Dendritic cell treated with granulocyte-macrophage colony-stimulating factor and Interleukin-4, amounts not matched to agents 40 ng/mL and 50 ng/mL, for 4 days (primary cell): ENCODE measurements at regions not wholly inside any gene's neighbourhood (a gene's known extent, or its start where the extent isn't known, plus 50 kb on each side); places are given as distances from the start of the nearest gene placed in this dataset.

Experiments used
- H3K27ac Mint-ChIP-seq: one replicate; pipeline ENCODE4 v1.8.0; 2022; ENCODE audit warnings: mild to moderate bottlenecking, mixed read lengths
- H3K27me3 Mint-ChIP-seq: one replicate; pipeline ENCODE4 v1.8.0; 2022; ENCODE audit warnings: mild to moderate bottlenecking, mixed read lengths
- H3K36me3 Mint-ChIP-seq: one replicate; pipeline ENCODE4 v1.8.0; 2022; ENCODE audit warnings: low read depth, mixed read lengths
- H3K4me1 Mint-ChIP-seq: one replicate; pipeline ENCODE4 v1.8.0; 2022; ENCODE audit warnings: low read depth, mixed read lengths
- H3K4me3 Mint-ChIP-seq: one replicate; pipeline ENCODE4 v1.8.0; 2022; ENCODE audit warnings: mild to moderate bottlenecking, moderate library complexity, mixed read lengths
- H3K9me3 Mint-ChIP-seq: one replicate; pipeline ENCODE4 v1.8.0; 2022; ENCODE audit warnings: mixed read lengths
- intact Hi-C: fragments of 100-400 bp; cut with micrococcal nuclease; formaldehyde crosslinking; loops from one replicate; pipeline ENCODE4 v1.15.0; 2022

DNA sequence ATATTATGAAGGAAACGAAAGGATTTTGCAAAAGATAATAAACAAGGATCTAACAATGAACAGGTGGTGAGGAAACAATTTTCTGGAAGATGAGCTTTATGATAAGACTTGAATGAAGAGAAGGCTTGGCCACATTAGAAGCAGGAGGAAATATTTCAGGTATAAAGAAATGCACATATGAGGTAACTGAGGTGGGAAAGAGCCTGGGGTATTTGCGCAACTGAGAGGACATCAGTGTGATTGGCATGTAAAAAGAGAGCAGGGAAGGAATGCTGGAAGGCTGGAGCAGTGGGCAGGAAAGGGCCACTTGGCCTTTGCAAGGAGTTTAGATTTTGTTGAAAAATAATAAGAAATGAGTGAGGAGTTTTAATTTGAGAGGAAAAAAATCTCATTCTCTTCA is 414.4 kb upstream of the TMCO5A start:
- Mint-ChIP-seq H3K36me3 (no peaks in the 10 kb centered on the region), H3K27ac (no peak overlapping the region), H3K27me3 (no peaks in the 10 kb centered on the region), H3K4me3 (no peak overlapping the region), H3K4me1 (no peaks in the 10 kb centered on the region), H3K9me3 (peaks cover 53% of the 10 kb centered on the region)
- intact Hi-C loops, result no loop called here

DNA sequence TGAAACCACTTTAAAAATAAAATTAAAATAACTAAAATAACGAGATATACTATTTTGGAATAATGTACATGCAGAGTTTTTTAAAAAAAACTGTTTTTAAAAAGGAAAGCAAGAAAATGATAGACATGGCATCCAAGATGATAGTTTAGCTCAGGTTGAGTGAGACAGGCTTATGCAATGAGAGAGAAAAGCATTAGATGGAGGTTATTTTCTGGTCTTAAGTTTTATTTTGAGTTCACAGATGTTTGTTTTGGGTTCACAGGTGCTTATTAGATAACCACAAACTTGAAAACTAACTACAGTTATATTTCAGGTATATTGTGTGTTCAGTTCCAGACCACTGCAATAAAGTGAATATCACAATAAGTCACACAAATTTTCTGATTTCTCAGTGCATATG is 413.6 kb upstream of the TMCO5A start:
- Mint-ChIP-seq H3K4me3 (no peak overlapping the region), H3K4me1 (no peaks in the 10 kb centered on the region), H3K9me3 (peaks cover 58% of the 10 kb centered on the region), H3K27ac (no peak overlapping the region), H3K27me3 (no peaks in the 10 kb centered on the region), H3K36me3 (no peaks in the 10 kb centered on the region)
- intact Hi-C loops, result no loop called here

DNA sequence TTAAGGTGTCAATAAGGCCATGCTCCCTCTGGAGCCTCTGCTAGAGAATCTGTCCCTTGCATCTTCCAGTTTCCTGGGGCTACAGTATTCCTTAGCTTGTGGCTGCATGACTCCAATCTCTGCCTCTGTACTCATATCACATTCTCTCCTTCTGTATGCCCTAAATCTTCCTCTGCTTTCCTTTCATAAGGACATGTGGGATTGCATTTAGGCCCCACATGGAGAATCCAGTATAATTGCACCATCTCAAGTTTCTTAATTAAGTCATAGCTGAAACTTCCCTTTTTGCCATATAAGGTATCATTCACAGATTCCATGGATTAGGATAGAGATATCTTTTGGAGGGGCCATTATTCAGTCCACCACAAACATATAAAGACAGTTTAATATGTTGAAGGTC is 409.8 kb upstream of the TMCO5A start:
- H3K9me3 Mint-ChIP-seq, result peaks cover 46% of the 10 kb centered on the region
- H3K4me3 Mint-ChIP-seq, result no peak overlapping the region
- H3K27ac Mint-ChIP-seq, result no peak overlapping the region
- H3K36me3 Mint-ChIP-seq, result no peaks in the 10 kb centered on the region
- H3K4me1 Mint-ChIP-seq, result no peaks in the 10 kb centered on the region
- intact Hi-C loops, result no loop called here
- H3K27me3 Mint-ChIP-seq, result no peaks in the 10 kb centered on the region

DNA sequence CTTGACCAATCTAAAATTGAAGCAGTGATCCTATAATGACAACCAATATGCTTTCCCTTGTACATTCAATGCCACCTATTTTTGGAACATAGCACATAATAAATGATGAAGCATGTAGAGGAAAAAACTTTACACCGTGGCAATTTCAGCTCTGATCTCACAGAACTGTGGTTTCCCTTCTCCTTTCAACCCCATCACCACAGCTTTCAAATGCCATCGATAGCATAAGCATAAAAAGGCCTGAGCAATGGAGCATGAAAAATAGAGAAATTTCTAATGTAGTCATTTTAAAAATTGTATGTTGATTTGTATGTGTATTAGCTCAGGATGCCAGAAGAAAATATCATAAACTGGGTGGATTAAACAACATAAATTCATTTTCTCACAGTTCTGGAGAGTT is 406.0 kb upstream of the TMCO5A start:
- Mint-ChIP-seq H3K4me1 (no peaks in the 10 kb centered on the region), H3K9me3 (peaks cover 53% of the 10 kb centered on the region), H3K27ac (no peak overlapping the region), H3K36me3 (no peaks in the 10 kb centered on the region), H3K4me3 (no peak overlapping the region), H3K27me3 (no peaks in the 10 kb centered on the region)
- intact Hi-C loops, result no loop called here

DNA sequence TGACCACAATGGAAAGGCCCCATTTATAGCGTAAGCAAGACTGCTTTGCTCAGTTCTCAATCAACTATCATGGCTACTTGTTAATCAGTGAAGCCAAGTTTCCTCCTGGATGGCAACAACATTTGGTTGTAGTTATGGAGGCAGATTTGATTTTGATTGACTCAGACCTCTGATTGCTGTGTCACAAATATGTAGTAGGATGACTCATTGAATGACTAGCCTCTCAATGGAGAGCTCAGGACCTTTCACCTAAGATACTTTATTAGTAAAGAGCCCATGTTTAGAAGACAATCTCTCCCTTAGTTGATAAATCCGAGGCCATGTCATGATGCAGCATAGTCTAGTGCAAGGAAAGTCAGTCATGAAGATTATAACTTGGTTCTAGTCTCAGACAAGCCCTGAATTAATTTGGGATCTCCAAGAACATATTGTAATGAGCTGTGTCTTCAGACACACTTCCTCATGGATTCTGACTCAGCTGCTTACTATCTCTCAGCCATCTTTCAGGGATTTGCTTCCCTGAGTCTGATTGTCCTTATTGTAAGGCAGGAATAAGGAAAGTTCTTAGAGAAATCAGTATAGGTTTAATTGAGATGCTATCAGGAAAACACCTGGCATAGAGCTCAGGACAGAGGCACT is 397.4 kb upstream of the TMCO5A start:
- Mint-ChIP-seq H3K27me3 (no peaks in the 10 kb centered on the region), H3K4me3 (no peak overlapping the region), H3K36me3 (no peaks in the 10 kb centered on the region), H3K27ac (no peak overlapping the region), H3K9me3 (peaks cover 29% of the 10 kb centered on the region), H3K4me1 (no peaks in the 10 kb centered on the region)
- intact Hi-C loops, result no loop called here

DNA sequence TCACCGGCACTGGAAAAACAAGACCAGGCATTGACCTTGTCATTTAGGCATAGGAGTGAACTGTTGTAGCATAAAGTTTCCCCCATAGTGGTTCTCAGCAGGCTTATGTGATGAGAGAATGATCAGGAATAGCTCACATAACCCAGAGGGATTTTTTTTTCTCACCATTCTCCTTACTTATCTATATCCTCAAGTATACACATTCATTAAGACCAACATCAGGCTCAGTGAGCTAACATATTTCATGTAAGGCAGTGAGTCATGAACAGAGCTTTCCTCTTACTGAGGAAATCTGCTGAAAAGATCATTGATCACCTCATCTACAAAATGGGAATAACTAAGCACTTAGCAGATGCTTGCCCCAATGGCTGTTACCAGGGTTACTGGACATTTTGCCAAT is 396.6 kb upstream of the TMCO5A start:
- Mint-ChIP-seq H3K27me3 (no peaks in the 10 kb centered on the region), H3K4me3 (no peak overlapping the region), H3K9me3 (peaks cover 29% of the 10 kb centered on the region), H3K36me3 (no peaks in the 10 kb centered on the region), H3K27ac (no peak overlapping the region), H3K4me1 (no peaks in the 10 kb centered on the region)
- intact Hi-C loops, result no loop called here

DNA sequence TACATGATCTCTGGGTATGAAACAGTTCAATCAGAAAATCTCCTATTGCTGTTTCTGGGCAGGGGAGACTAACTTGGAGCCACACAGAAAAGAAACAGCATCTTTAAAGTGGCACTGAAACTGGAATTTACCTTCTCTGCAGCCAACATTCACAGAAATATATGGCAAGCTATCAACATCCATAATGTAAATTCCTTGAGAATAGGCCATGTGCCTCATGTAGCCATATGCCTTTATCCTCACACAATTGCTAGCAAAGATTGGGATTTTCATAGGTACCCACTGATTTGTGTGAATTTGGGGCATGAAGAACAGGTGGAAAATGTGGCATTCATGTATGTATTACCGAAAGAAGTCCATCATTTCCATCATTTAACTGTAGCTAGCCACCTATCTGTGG is 386.3 kb upstream of the TMCO5A start:
- Mint-ChIP-seq H3K4me3 (no peak overlapping the region), H3K36me3 (no peaks in the 10 kb centered on the region), H3K9me3 (peaks cover 17% of the 10 kb centered on the region), H3K4me1 (no peaks in the 10 kb centered on the region), H3K27ac (no peak overlapping the region), H3K27me3 (no peaks in the 10 kb centered on the region)
- intact Hi-C loops, result no loop called here

DNA sequence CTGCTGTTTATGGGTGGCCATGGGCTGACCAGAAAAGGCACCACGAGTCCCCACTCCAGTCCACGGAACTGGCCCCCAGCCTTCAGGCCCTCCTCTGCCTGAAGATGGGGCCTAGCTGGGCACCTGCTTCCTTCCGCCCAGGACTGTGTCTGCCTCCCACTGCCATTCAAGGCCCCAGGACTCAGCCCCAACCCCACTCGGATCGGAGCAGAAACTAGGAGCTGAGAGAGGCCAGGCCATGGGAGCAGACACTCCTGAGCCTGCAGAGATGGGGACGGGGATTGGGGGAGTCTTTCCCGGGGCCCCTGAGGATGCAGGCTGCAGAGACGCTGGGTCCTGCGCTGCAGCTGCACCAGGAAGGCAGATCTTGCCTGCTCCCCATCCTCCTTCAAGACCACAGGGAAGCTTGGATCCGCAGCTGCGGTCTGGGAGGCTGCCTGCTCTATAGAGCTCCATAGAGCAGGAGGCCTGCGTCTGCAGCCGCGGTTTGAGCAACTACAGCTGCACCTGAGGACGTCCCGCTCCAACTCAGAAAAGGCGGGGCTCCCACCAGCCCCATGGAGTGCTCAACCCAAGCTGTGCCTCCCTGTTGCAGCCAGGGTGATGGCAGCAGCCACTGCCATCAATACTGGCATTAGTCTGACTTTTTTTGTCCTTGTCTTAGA is 383.9 kb upstream of the TMCO5A start:
- peaks cover 33% of the 10 kb centered on the region for H3K9me3 Mint-ChIP-seq
- intact Hi-C loops, result no loop called here
- H3K36me3 Mint-ChIP-seq, result no peaks in the 10 kb centered on the region
- no peaks in the 10 kb centered on the region for H3K4me1 Mint-ChIP-seq
- H3K4me3 Mint-ChIP-seq, result no peak overlapping the region
- H3K27me3 Mint-ChIP-seq, result no peaks in the 10 kb centered on the region
- H3K27ac Mint-ChIP-seq, result no peak overlapping the region

DNA sequence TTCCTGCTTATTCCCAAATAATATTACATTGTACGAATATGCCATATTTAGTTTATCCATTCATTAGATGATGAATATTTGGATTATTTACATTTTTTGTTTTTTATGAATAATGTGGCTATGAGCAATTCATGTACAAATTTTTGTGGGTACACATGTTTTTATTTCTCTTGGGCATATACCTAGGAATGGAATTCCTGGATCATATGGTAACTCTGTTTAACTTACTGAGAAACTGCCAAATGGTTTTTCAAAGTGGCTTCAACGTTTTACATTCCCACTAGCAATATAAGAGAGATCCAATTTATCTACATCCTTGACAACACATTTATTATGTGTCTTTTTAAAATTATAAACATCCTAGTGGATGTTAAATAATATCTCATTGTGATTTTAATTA is 362.0 kb upstream of the TMCO5A start:
- Mint-ChIP-seq H3K27me3 (no peaks in the 10 kb centered on the region), H3K36me3 (no peaks in the 10 kb centered on the region), H3K4me3 (no peak overlapping the region), H3K9me3 (peaks cover 11% of the 10 kb centered on the region), H3K27ac (no peak overlapping the region), H3K4me1 (no peaks in the 10 kb centered on the region)
- intact Hi-C loops, result no loop called here

DNA sequence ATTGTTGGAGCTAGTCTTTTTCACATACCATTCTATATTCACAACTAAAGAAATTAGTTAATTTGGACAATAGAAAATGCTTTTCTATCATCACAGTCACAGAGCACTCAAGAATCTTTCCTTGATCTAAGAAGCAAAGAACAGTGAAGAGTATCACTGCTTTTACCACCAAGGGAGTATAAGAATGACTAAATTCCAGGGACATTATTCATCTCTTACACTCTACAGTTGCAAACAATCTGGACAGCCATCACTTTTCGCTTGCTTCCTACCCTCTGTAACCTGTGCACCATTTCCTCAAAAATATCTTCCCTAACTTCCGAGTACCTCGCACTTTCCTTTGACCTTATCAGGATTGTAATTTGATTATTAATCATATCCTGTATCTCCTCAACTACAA is 359.5 kb upstream of the TMCO5A start:
- Mint-ChIP-seq H3K9me3 (no peaks in the 10 kb centered on the region), H3K27me3 (no peaks in the 10 kb centered on the region), H3K4me3 (no peak overlapping the region), H3K36me3 (no peaks in the 10 kb centered on the region), H3K27ac (no peak overlapping the region), H3K4me1 (no peaks in the 10 kb centered on the region)
- intact Hi-C loops, result no loop called here

DNA sequence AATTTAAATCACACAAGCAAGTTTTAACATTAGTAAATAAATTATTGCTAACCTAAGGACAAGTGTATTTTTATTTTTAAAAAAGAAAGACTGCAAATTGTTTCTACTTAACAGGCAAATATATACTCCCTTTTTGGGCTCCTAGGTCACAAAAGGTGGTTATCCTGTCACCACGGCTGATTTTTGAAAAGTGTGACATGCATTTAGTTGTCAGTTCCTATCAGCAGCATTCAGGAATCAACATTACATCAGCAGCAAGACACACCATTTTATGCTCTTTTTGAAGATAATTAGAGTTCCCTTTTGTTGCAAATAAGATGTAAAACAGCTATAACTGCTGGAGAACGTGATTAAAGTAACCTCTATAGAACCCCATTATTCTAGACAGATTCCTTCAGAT is 357.5 kb upstream of the TMCO5A start:
- Mint-ChIP-seq H3K27ac (no peak overlapping the region), H3K27me3 (no peaks in the 10 kb centered on the region), H3K36me3 (no peaks in the 10 kb centered on the region), H3K4me1 (no peaks in the 10 kb centered on the region), H3K4me3 (no peak overlapping the region), H3K9me3 (peaks cover 12% of the 10 kb centered on the region)
- intact Hi-C loops, result no loop called here

DNA sequence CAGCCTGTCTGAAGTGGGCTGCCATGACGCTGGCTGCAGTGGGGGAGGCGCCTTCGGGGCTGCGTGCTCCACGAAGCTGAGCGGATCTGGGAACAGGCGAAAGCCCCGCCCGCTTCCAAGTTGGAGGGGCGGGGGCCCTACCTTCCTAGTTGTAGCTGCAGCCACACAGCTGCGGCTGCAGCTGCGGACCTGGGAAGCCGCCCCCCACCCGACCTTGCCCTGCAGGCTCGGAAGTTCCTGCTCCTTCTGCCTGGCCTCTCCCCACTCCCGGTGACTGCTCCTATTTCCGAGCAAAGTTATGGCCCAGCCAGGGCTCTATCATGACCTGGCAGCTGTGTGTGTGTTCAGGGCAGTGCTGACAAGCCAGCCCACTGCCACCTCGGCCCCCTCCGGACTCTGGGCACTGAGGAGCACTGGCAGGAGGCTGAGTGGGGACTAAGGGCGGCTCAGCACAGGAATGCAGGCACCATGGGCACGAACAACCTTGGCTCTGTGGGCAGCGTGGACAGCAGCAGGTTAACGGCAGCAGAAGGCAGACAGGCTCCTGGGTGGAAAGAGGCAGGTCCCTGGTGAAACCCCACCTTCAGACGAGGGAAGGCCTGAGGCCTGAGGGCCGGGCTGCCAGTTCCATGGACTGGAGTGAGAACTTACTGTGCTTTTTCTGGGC is 352.4 kb upstream of the TMCO5A start:
- intact Hi-C loops, result no loop called here
- Mint-ChIP-seq H3K27ac (no peak overlapping the region), H3K36me3 (no peaks in the 10 kb centered on the region), H3K4me3 (no peak overlapping the region), H3K27me3 (no peaks in the 10 kb centered on the region), H3K4me1 (no peaks in the 10 kb centered on the region), H3K9me3 (peaks cover 63% of the 10 kb centered on the region)

DNA sequence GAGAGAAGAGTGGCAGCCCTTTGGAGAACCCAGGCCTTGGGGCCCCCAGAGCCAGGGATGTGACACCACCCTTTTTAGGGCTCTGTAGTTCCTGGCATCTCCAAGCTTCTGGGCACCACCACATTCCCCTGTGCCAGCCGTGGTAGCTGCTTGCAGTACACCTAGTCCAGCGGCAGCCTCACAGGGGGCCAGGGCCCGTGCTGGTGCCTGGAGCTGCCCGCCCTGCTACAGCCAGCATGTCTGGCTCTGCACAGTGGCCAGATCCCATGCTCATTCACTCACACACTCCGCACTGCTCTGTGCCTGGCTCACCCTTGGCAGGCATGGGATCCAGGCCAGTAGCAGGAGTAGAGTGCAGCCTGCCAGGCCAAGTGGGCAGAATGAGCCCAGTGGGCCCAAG is 351.6 kb upstream of the TMCO5A start:
- H3K27me3 Mint-ChIP-seq, result no peaks in the 10 kb centered on the region
- no peak overlapping the region for H3K27ac Mint-ChIP-seq
- no peaks in the 10 kb centered on the region for H3K36me3 Mint-ChIP-seq
- no peak overlapping the region for H3K4me3 Mint-ChIP-seq
- intact Hi-C loops, result no loop called here
- H3K4me1 Mint-ChIP-seq, result no peaks in the 10 kb centered on the region
- H3K9me3 Mint-ChIP-seq, result peaks cover 71% of the 10 kb centered on the region

DNA sequence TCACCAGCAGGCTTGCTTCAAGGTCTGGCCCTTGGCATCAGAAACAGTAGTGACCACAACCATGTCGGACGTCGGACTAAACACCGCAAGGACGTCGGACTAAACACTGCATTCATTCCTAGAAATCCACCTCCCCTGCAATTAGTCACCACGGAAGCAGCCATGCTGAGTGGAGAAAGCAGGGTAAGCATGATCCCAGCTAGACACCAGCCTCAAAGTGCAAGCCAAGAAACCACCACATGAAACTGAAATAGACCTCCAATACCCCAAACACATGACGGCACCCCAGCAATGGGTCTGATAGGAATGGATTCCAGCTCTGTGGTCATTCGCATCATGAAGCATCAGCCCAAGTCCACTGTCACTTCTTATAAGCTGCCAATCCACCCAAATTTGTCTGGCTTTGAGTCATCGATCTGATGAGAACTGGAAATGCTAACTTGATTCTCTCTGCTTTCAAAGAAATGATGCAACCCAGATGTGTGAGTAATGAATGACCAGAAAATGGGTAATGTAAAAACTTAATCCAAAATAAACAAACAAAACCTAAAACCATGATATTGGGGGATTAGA is 348.3 kb upstream of the TMCO5A start:
- Mint-ChIP-seq H3K27me3 (no peaks in the 10 kb centered on the region), H3K9me3 (peaks cover 82% of the 10 kb centered on the region), H3K27ac (no peak overlapping the region), H3K36me3 (no peaks in the 10 kb centered on the region), H3K4me3 (no peak overlapping the region), H3K4me1 (no peaks in the 10 kb centered on the region)
- intact Hi-C loops, result no loop called here
